T-helper 1 cell (primary cell): ENCODE measurements at regions not wholly inside any gene's neighbourhood (a gene's known extent, or its start where the extent isn't known, plus 50 kb on each side); places are given as distances from the start of the nearest gene placed in this dataset.

Source experiments
- DNase-seq, 5 donors: peaks; one replicate each; pipeline ENCODE4 v3.0.0-alpha.2; 2012 to 2020

GRCh38 chr16:85461814-85462713, 151.1 kb upstream of the GSE1 start:
- DNase-seq = no peak

GRCh38 chr16:85462714-85463611, 150.2 kb upstream of the GSE1 start:
- DNase-seq = no peak

GRCh38 chr16:85463672-85464382, 149.3 kb upstream of the GSE1 start:
- no peak for DNase-seq

- no peak for DNase-seq
Measured at GRCh38 chr16:85464383-85465305, 148.5 kb upstream of the GSE1 start.

- DNase-seq = no peak
Measured at GRCh38 chr16:85465328-85466303, 147.5 kb upstream of the GSE1 start.

- no peak for DNase-seq
Measured at GRCh38 chr16:85466304-85466700, 146.8 kb upstream of the GSE1 start.

- no peak for DNase-seq
Measured at GRCh38 chr16:85466989-85467388, 146.1 kb upstream of the GSE1 start.

- no peak for DNase-seq
Measured at GRCh38 chr16:85469929-85470590, 143.1 kb upstream of the GSE1 start.

- no peak for DNase-seq
Measured at GRCh38 chr16:85470873-85471272, 142.2 kb upstream of the GSE1 start.

- no peak for DNase-seq
Measured at GRCh38 chr16:85471469-85472431, 141.4 kb upstream of the GSE1 start.

GRCh38 chr16:85472514-85472913, 140.6 kb upstream of the GSE1 start:
- DNase-seq = no peak

- no peak for DNase-seq
Measured at GRCh38 chr16:85473323-85473722, 139.8 kb upstream of the GSE1 start.

GRCh38 chr16:85473909-85474620, 139.1 kb upstream of the GSE1 start:
- DNase-seq = no peak

- no peak for DNase-seq
Measured at GRCh38 chr16:85474621-85475217, 138.4 kb upstream of the GSE1 start.

GRCh38 chr16:85475233-85475632, 137.9 kb upstream of the GSE1 start:
- no peak for DNase-seq

GRCh38 chr16:85475691-85476300, 137.3 kb upstream of the GSE1 start:
- DNase-seq = no peak

- no peak for DNase-seq
Measured at GRCh38 chr16:85476389-85476788, 136.7 kb upstream of the GSE1 start.
